H1 (cell line): ENCODE measurements at regions not wholly inside any gene's neighbourhood (a gene's known extent, or its start where the extent isn't known, plus 50 kb on each side); places are given as distances from the start of the nearest gene placed in this dataset.

Experiments
- CTCF ChIA-PET: fragments of 300-600 bp; sonication (Branson Sonifier 250); formaldehyde crosslinking; loops from one replicate; lab custom pipeline; 2021; ENCODE audit not compliant: partially characterized antibody; lab: Charles Lee
- POLR2A ChIA-PET: fragments of 300-600 bp; sonication (Branson Sonifier 250); formaldehyde crosslinking; loops from one replicate; lab custom pipeline; 2021; ENCODE audit warnings: inconsistent platforms; ENCODE audit not compliant: partially characterized antibody; lab: Charles Lee
- DNase-seq, 2 experiments: peaks; one replicate each; pipeline versions ENCODE4 v3.0.0 to v3.0.0-alpha.2; 2010 to 2022; ENCODE audit warnings: low spot score in 2 of 2, low read depth in 1 of 2, mixed read lengths in 1 of 2
- FAIRE-seq: peaks from 2 replicates; lab custom pipeline; 2011; peaks lifted over from hg19 to GRCh38; lab: Jason Lieb, UNC
- H2AFZ ChIP-seq: 2 replicates; pipeline ENCODE4 v1.8.1; 2012; ENCODE audit warnings: low read length, inconsistent platforms
- H2AK5ac ChIP-seq: 2 replicates; pipeline ENCODE4 v1.6.1; 2013; ENCODE audit warnings: low read depth, low read length
- H2BK120ac ChIP-seq: replicated peaks from 2 replicates; pipeline ENCODE3; 2013; ENCODE audit warnings: low read depth, low read length, inconsistent platforms
- H2BK12ac ChIP-seq: 2 replicates; pipeline ENCODE4 v1.6.1; 2013; ENCODE audit warnings: low read depth, low read length
- H2BK15ac ChIP-seq: 2 replicates; pipeline ENCODE4 v1.6.1; 2013; ENCODE audit warnings: low read length
- H2BK20ac ChIP-seq: 2 replicates; pipeline ENCODE4 v1.6.1; 2013; ENCODE audit warnings: low read length
- H2BK5ac ChIP-seq: 2 replicates; pipeline ENCODE4 v1.6.1; 2013; ENCODE audit warnings: low read depth, low read length
- H3K14ac ChIP-seq: 2 replicates; pipeline ENCODE4 v1.6.1; 2013; ENCODE audit warnings: inconsistent platforms; ENCODE audit not compliant: insufficient read length
- H3K18ac ChIP-seq: 2 replicates; pipeline ENCODE4 v1.6.1; 2013; ENCODE audit warnings: low read length; ENCODE audit errors: extremely low read depth
- H3K23ac ChIP-seq: 2 replicates; pipeline ENCODE4 v1.6.1; 2013; ENCODE audit warnings: inconsistent platforms; ENCODE audit not compliant: insufficient read length
- H3K23me2 ChIP-seq: 2 replicates; pipeline ENCODE4 v1.6.1; 2013; ENCODE audit warnings: low read depth, low read length
- H3K27ac ChIP-seq: 2 replicates; pipeline ENCODE4 v1.6.1; 2011; ENCODE audit warnings: low read depth, low read length, inconsistent platforms
- H3K27me3 ChIP-seq, 4 experiments: replicated peaks in 1 of 4; 1 replicate in 1 of 4; 2 replicates in 3 of 4; pipeline versions ENCODE4 v1.6.1 to v1.8.1; 2011 to 2013; ENCODE audit warnings: low read length in 3 of 4, mild to moderate bottlenecking in 3 of 4, inconsistent platforms in 2 of 4, mixed read lengths in 2 of 4, moderate library complexity in 1 of 4; ENCODE audit not compliant: control insufficient read depth in 3 of 4, insufficient read depth in 3 of 4; ENCODE audit errors: extremely low read depth in 1 of 4
- H3K36me3 ChIP-seq, 4 experiments: 2 replicates each; pipeline versions ENCODE4 v1.6.1 to v1.8.1; 2011 to 2013; ENCODE audit warnings: mild to moderate bottlenecking in 4 of 4, low read length in 3 of 4, moderate library complexity in 2 of 4, control low read depth in 1 of 4, inconsistent platforms in 1 of 4; ENCODE audit not compliant: insufficient read depth in 4 of 4, control insufficient read depth in 2 of 4
- H3K4ac ChIP-seq: replicated peaks from 2 replicates; pipeline ENCODE3; 2013; ENCODE audit warnings: low read length, low read depth, mixed read lengths, inconsistent platforms; ENCODE audit not compliant: insufficient read length
- H3K4me1 ChIP-seq, 4 experiments: replicated peaks in 1 of 4; 1 replicate in 1 of 4; 2 replicates in 3 of 4; pipeline versions ENCODE4 v1.6.1 to v1.8.1; 2011 to 2013; ENCODE audit warnings: low read length in 3 of 4, inconsistent platforms in 2 of 4, mixed read lengths in 1 of 4; ENCODE audit not compliant: insufficient read depth in 4 of 4, control insufficient read depth in 3 of 4
- H3K4me2 ChIP-seq, 2 experiments: 2 replicates each; pipeline versions ENCODE4 v1.6.1 to v1.8.1; 2011 to 2013; ENCODE audit warnings: low read depth in 2 of 2, low read length in 2 of 2, control low read depth in 1 of 2, inconsistent platforms in 1 of 2, mild to moderate bottlenecking in 1 of 2; ENCODE audit not compliant: insufficient read depth in 1 of 2
- H3K4me3 ChIP-seq, 4 experiments: fragments of 200-600, 300-600 bp in 1 of 4; sonication (generic), shearing (Covaris generic), sonication (Bioruptor Twin) in 1 of 4; 2 replicates each; pipeline versions ENCODE4 v1.5.1 to v1.8.1; 2011 to 2016; ENCODE audit warnings: low read length in 4 of 4, low read depth in 3 of 4, control low read depth in 2 of 4, inconsistent platforms in 2 of 4, mild to moderate bottlenecking in 2 of 4, mixed read lengths in 1 of 4, moderate library complexity in 1 of 4; ENCODE audit not compliant: insufficient read depth in 2 of 4; ENCODE audit errors: extremely low read depth in 1 of 4
- H3K56ac ChIP-seq: replicated peaks from 2 replicates; pipeline ENCODE3; 2013; ENCODE audit warnings: low read depth, mild to moderate bottlenecking, mixed read lengths, low read length, inconsistent platforms; ENCODE audit not compliant: insufficient read length
- H3K79me1 ChIP-seq: 2 replicates; pipeline ENCODE4 v1.6.1; 2013; ENCODE audit warnings: low read depth, low read length, control low read depth
- H3K79me2 ChIP-seq, 2 experiments: 2 replicates each; pipeline versions ENCODE4 v1.6.1 to v1.8.1; 2012 to 2013; ENCODE audit warnings: low read length in 2 of 2, mild to moderate bottlenecking in 2 of 2, inconsistent platforms in 1 of 2; ENCODE audit not compliant: insufficient read depth in 2 of 2, control insufficient read depth in 1 of 2
- H3K9ac ChIP-seq, 4 experiments: replicated peaks in 1 of 4; 1 replicate in 1 of 4; 2 replicates in 3 of 4; pipeline versions ENCODE4 v1.6.1 to v1.8.1; 2011 to 2013; ENCODE audit warnings: low read depth in 3 of 4, low read length in 3 of 4, control low read depth in 2 of 4, mild to moderate bottlenecking in 2 of 4, moderate library complexity in 2 of 4, inconsistent platforms in 1 of 4; ENCODE audit errors: extremely low read depth in 1 of 4
- H3K9me3 ChIP-seq, 2 experiments: 2 replicates each; pipeline versions ENCODE4 v1.6.1 to v1.8.1; 2012 to 2013; ENCODE audit warnings: mild to moderate bottlenecking in 2 of 2, moderate library complexity in 2 of 2, control low read depth in 1 of 2, inconsistent platforms in 1 of 2, low read depth in 1 of 2, low read length in 1 of 2, mixed read lengths in 1 of 2; ENCODE audit not compliant: insufficient read depth in 2 of 2
- H4K20me1 ChIP-seq, 2 experiments: replicated peaks in 1 of 2; 2 replicates each; pipeline versions ENCODE3 to v1.8.1; 2011 to 2013; ENCODE audit warnings: inconsistent platforms in 2 of 2, low read length in 2 of 2, mild to moderate bottlenecking in 1 of 2; ENCODE audit not compliant: insufficient read depth in 2 of 2, control insufficient read depth in 1 of 2
- H4K5ac ChIP-seq: 2 replicates; pipeline ENCODE4 v1.6.1; 2013; ENCODE audit warnings: low read length, low read depth, mixed read lengths, inconsistent platforms; ENCODE audit not compliant: insufficient read length
- H4K8ac ChIP-seq: 2 replicates; pipeline ENCODE4 v1.8.0; 2013; ENCODE audit warnings: mild to moderate bottlenecking, moderate library complexity, low read length, inconsistent platforms; ENCODE audit not compliant: insufficient read depth; ENCODE audit errors: extremely low read depth
- H4K91ac ChIP-seq: replicated peaks from 2 replicates; pipeline ENCODE3; 2013; ENCODE audit warnings: low read length, mixed read lengths, inconsistent platforms; ENCODE audit not compliant: insufficient read length
- ASH2L ChIP-seq: fragments of 200-600, 300-600 bp; sonication (generic); IDR thresholded peaks from one replicate; pipeline ENCODE4 v1.7.1; 2017; ENCODE audit warnings: low read length
- BRCA1 ChIP-seq: IDR thresholded peaks from 2 replicates; pipeline ENCODE4 v1.6.1; 2012; ENCODE audit warnings: low read depth, low read length, improper control_type of control experiment
- CBX8 ChIP-seq: fragments of 300-800, 300-1000 bp; sonication (generic); IDR thresholded peaks from 2 replicates; pipeline ENCODE4 v1.7.1; 2016; ENCODE audit warnings: low read depth, low read length, borderline replicate concordance
- CEBPB ChIP-seq: IDR thresholded peaks from 2 replicates; pipeline ENCODE4 v1.6.1; 2012; ENCODE audit warnings: low read depth, low read length
- FOSL1 ChIP-seq: IDR thresholded peaks from 2 replicates; pipeline ENCODE4 v1.6.1; 2011; ENCODE audit warnings: mild to moderate bottlenecking, low read depth, low read length, moderate library complexity; ENCODE audit not compliant: insufficient read depth
- HDAC2 ChIP-seq, 2 experiments: fragments of 300-600 bp in 1 of 2; sonication (generic) in 1 of 2; IDR thresholded peaks; 2 replicates each; pipeline ENCODE4 v1.6.1; 2011 to 2012; ENCODE audit warnings: low read depth in 2 of 2, low read length in 2 of 2, mild to moderate bottlenecking in 2 of 2, moderate library complexity in 2 of 2, borderline replicate concordance in 1 of 2, inconsistent platforms in 1 of 2
- JUN ChIP-seq: IDR thresholded peaks from 2 replicates; pipeline ENCODE4 v1.6.1; 2011; ENCODE audit warnings: low read depth, mild to moderate bottlenecking, improper control_type of control experiment, low read length
- RAD21 ChIP-seq, 2 experiments: IDR thresholded peaks in 1 of 2; conservative IDR thresholded peaks in 1 of 2; 2 replicates each; pipeline ENCODE4 v1.6.1; 2011; ENCODE audit warnings: low read depth in 2 of 2, low read length in 2 of 2, improper control_type of control experiment in 1 of 2, inconsistent platforms in 1 of 2, mild to moderate bottlenecking in 1 of 2, moderate library complexity in 1 of 2
- RFX5 ChIP-seq: IDR thresholded peaks from 2 replicates; pipeline ENCODE4 v1.6.1; 2011; ENCODE audit warnings: low read depth, low read length, improper control_type of control experiment, borderline replicate concordance
- SAP30 ChIP-seq: fragments of 300-600 bp; sonication (generic); IDR thresholded peaks from 2 replicates; pipeline ENCODE4 v1.7.1; 2012; ENCODE audit warnings: low read length, moderate library complexity, mild to moderate bottlenecking, inconsistent platforms; ENCODE audit not compliant: insufficient read depth, insufficient replicate concordance
- WGBS, 2 experiments: shearing (Covaris generic) in 1 of 2; methylation state at CpG; one replicate each; pipeline versions ENCODE4 v1.1.6 to v1.1.7; 2013 to 2015; ENCODE audit warnings: low lambda C conversion rate in 2 of 2, mixed read lengths in 2 of 2, inconsistent platforms in 1 of 2, low coverage in 1 of 2, missing lambda C conversion rate in 1 of 2; ENCODE audit not compliant: insufficient replicate concordance in 2 of 2, insufficient coverage in 1 of 2, insufficient read length in 1 of 2; ENCODE audit errors: extremely low coverage in 1 of 2, missing lambda C conversion rate in 1 of 2; 5-methylcytosine and 5-hydroxymethylcytosine counted together

GRCh38 chr14:44778604-44779003 lies 183.1 kb downstream of the KLHL28 start:
- no peaks in the 10 kb centered on the region for H3K27me3 ChIP-seq
- no peak overlapping the region for H2BK5ac ChIP-seq
- no peak overlapping the region for H2BK20ac ChIP-seq
- H2AK5ac ChIP-seq, result no peak overlapping the region
- no peak for TF ChIP-seq HDAC2 (IDR thresholded peaks at IDR 0.05; ENCODE audit: borderline replicate concordance in 1 of 2, low read depth in 2 of 2, low read length in 2 of 2)
- no peak for TF ChIP-seq CEBPB
- no peak for TF ChIP-seq RAD21 (IDR thresholded peaks at IDR 0.05 in 1 of 2, conservative IDR thresholded peaks at IDR 0.05 in 1 of 2; ENCODE audit: low read depth in 2 of 2, low read length in 2 of 2)
- no peak for TF ChIP-seq SAP30
- no peak for TF ChIP-seq JUN
- TF ChIP-seq BRCA1, result no peak
- TF ChIP-seq RFX5, result no peak
- TF ChIP-seq CBX8, result no peak
- no peak for TF ChIP-seq ASH2L
- TF ChIP-seq FOSL1, result no peak
- TF ChIP-seq, all 59 proteins: peak for 0
- Histone ChIP-seq H4K5ac (no peak overlapping the region), H2BK12ac (no peak overlapping the region), H2AFZ (0 out of 2 replicates have a peak overlapping the region, but pooled peaks have one; percentile 47), H3K4me2 (no peak overlapping the region), H3K79me1 (no peaks in the 10 kb centered on the region), H3K79me2 (no peaks in the 10 kb centered on the region), H3K4me1 (no peaks in the 10 kb centered on the region; a peak in 1 of 7 replicates), H3K4ac (no peak overlapping the region), H3K27ac (no peak overlapping the region), H3K23ac (no peak overlapping the region), H3K56ac (no peak overlapping the region), H4K8ac (no peak overlapping the region), H3K4me3 (no peak overlapping the region), H3K9ac (no peak overlapping the region), H3K23me2 (no peaks in the 10 kb centered on the region), H3K9me3 (no peaks in the 10 kb centered on the region), H2BK15ac (no peak overlapping the region), H4K20me1 (no peaks in the 10 kb centered on the region), H4K91ac (no peak overlapping the region), H2BK120ac (no peak overlapping the region), H3K18ac (no peak overlapping the region), H3K36me3 (no peaks in the 10 kb centered on the region), H3K14ac (no peak overlapping the region)
- 81% methylated on average over 2 of the region's 2 CpGs; no CpG with 5 or more reads in 1 of the 2 experiments for WGBS, 2 experiments
- FAIRE-seq, result no peak
- DNase-seq, result no peak
- ChIA-PET POLR2A (no interaction called here), CTCF (interaction anchor here (1.0 to 1.4 kb wide), 2 partner anchors 18 to 24 kb away, joined by 3 read pairs; no protein-coding TSS in a partner anchor)
